ENCODE measurements at regions not wholly inside any gene's neighbourhood (a gene's known extent, or its start where the extent isn't known, plus 50 kb on each side); places are given as distances from the start of the nearest gene placed in this dataset.

- TF ChIP-seq EZH2phosphoT487 (IDR thresholded peaks at IDR 0.05; ENCODE audit: borderline replicate concordance, low read length) (no peak), CTCF (conservative IDR thresholded peaks at IDR 0.05; ENCODE audit: low read depth, low read length) (no peak)
These were observed 96.6 kb upstream of the OTUD4 start for GRCh38 chr4:145277011-145277410.

Measured in PC-3 (cell line).